SK-N-SH (cell line): ENCODE measurements at regions not wholly inside any gene's neighbourhood (a gene's known extent, or its start where the extent isn't known, plus 50 kb on each side); places are given as distances from the start of the nearest gene placed in this dataset.

Source experiments
- CTCF ChIA-PET: fragments of 300-600, 350-600 bp; formaldehyde crosslinking; extraction: SDS; loops from one replicate; lab custom pipeline; 2021; lab: Yijun Ruan, JAX
- POLR2A ChIA-PET: fragments of 350-600 bp; sonication (Branson Sonifier 250); formaldehyde crosslinking; extraction: SDS; loops from one replicate; lab custom pipeline; 2020; ENCODE audit warnings: antibody characterized with exemption, inconsistent platforms; lab: Yijun Ruan, JAX
- DNase-seq: peaks from one replicate; pipeline ENCODE4 v3.0.0; 2012
- H2AFZ ChIP-seq: fragments of 200-600 bp; sonication (generic); 2 replicates; pipeline ENCODE4 v1.8.1; 2016; ENCODE audit warnings: antibody characterized with exemption, mild to moderate bottlenecking, low read depth
- H3F3A ChIP-seq: fragments of 200-600 bp; sonication (generic); replicated peaks from 2 replicates; pipeline ENCODE3; 2016; ENCODE audit warnings: antibody characterized with exemption, mild to moderate bottlenecking; ENCODE audit not compliant: insufficient read depth
- H3K27ac ChIP-seq, 2 experiments: fragments of 200-500 bp in 1 of 2; fragments of 200-600 bp in 1 of 2; sonication (Bioruptor generic) in 1 of 2; sonication (generic), shearing (Covaris generic) in 1 of 2; 2 replicates each; pipeline versions ENCODE4 v1.5.1 to v1.6.1; 2014 to 2016; ENCODE audit warnings: low read depth in 2 of 2, inconsistent platforms in 1 of 2, low read length in 1 of 2, mild to moderate bottlenecking in 1 of 2, mixed read lengths in 1 of 2
- H3K27me3 ChIP-seq: fragments of 200-600 bp; sonication (generic), shearing (Covaris generic); 2 replicates; pipeline ENCODE4 v1.6.1; 2016; ENCODE audit warnings: mixed run types; ENCODE audit not compliant: insufficient read depth
- H3K36me3 ChIP-seq, 2 experiments: fragments of 200-500 bp in 1 of 2; fragments of 200-600 bp in 1 of 2; sonication (Bioruptor generic) in 1 of 2; sonication (generic) in 1 of 2; replicated peaks in 1 of 2; 2 replicates each; pipeline versions ENCODE3 to v1.5.1; 2014 to 2016; ENCODE audit warnings: low read length in 1 of 2, mild to moderate bottlenecking in 1 of 2; ENCODE audit not compliant: insufficient read depth in 2 of 2, control insufficient read depth in 1 of 2
- H3K4me1 ChIP-seq, 2 experiments: fragments of 200-500 bp in 1 of 2; fragments of 200-600 bp in 1 of 2; sonication (Bioruptor generic) in 1 of 2; sonication (generic), shearing (Covaris generic) in 1 of 2; 2 replicates each; pipeline versions ENCODE4 v1.5.1 to v1.6.1; 2014 to 2016; ENCODE audit warnings: low read depth in 1 of 2, low read length in 1 of 2, mixed run types in 1 of 2; ENCODE audit not compliant: insufficient read depth in 2 of 2, control insufficient read depth in 1 of 2
- H3K4me2 ChIP-seq: fragments of 200-600 bp; sonication (generic), shearing (Covaris generic); 2 replicates; pipeline ENCODE4 v1.6.1; 2017; ENCODE audit warnings: mixed run types
- H3K4me3 ChIP-seq, 2 experiments: fragments of 200-500 bp in 1 of 2; fragments of 200-600 bp in 1 of 2; sonication (Bioruptor generic) in 1 of 2; sonication (generic), shearing (Covaris generic) in 1 of 2; 2 replicates each; pipeline versions ENCODE4 v1.5.1 to v1.8.1; 2014 to 2016; ENCODE audit warnings: low read depth in 2 of 2, inconsistent platforms in 1 of 2, low read length in 1 of 2, mild to moderate bottlenecking in 1 of 2, mixed read lengths in 1 of 2, moderate library complexity in 1 of 2
- H3K79me2 ChIP-seq: fragments of 200-600 bp; sonication (generic); 2 replicates; pipeline ENCODE4 v1.8.1; 2017; ENCODE audit warnings: mild to moderate bottlenecking; ENCODE audit not compliant: insufficient read depth
- H3K9ac ChIP-seq: fragments of 200-600 bp; sonication (generic); 2 replicates; pipeline ENCODE4 v1.6.1; 2017; ENCODE audit warnings: mixed run types
- H3K9me2 ChIP-seq: fragments of 200-600 bp; sonication (generic); 2 replicates; pipeline ENCODE4 v1.6.1; 2017; ENCODE audit warnings: mixed run types
- H3K9me3 ChIP-seq: fragments of 200-600 bp; sonication (generic); 2 replicates; pipeline ENCODE4 v1.6.1; 2017; ENCODE audit warnings: mixed run types, mild to moderate bottlenecking, moderate library complexity
- H4K20me1 ChIP-seq: fragments of 200-600 bp; sonication (generic); 2 replicates; pipeline ENCODE4 v1.6.1; 2017; ENCODE audit warnings: mild to moderate bottlenecking, mixed run types; ENCODE audit not compliant: insufficient read depth
- FOSL2 ChIP-seq: IDR thresholded peaks from 2 replicates; pipeline ENCODE4 v1.4.0; 2012; ENCODE audit warnings: low read depth, mild to moderate bottlenecking, moderate library complexity, borderline replicate concordance
- FOXM1 ChIP-seq: IDR thresholded peaks from 2 replicates; pipeline ENCODE4 v1.4.0; 2012; ENCODE audit warnings: low read depth, mild to moderate bottlenecking
- NRF1 ChIP-seq: IDR thresholded peaks from 2 replicates; pipeline ENCODE4 v1.6.1; 2012; ENCODE audit warnings: low read depth, mild to moderate bottlenecking, low read length
- RFX5 ChIP-seq: IDR thresholded peaks from 2 replicates; pipeline ENCODE4 v1.6.1; 2012; ENCODE audit warnings: mild to moderate bottlenecking, improper control_type of control experiment, low read length
- TAF1 ChIP-seq: IDR thresholded peaks from 2 replicates; pipeline ENCODE4 v1.6.1; 2012; ENCODE audit warnings: low read depth, mild to moderate bottlenecking, low read length, moderate library complexity, borderline replicate concordance
- USF2 ChIP-seq: fragments of 150-350 bp; IDR thresholded peaks from 2 replicates; pipeline ENCODE4 v1.6.1; 2017; ENCODE audit warnings: antibody characterized with exemption, low read length, low read depth, borderline replicate concordance
- ZBTB33 ChIP-seq: IDR thresholded peaks from 2 replicates; pipeline ENCODE4 v1.4.0; 2012; ENCODE audit warnings: low read depth, borderline replicate concordance
- WGBS: methylation state at CpG from one replicate; pipeline ENCODE4 v1.1.6; 2017; ENCODE audit warnings: low lambda C conversion rate; 5-methylcytosine and 5-hydroxymethylcytosine counted together

DNA sequence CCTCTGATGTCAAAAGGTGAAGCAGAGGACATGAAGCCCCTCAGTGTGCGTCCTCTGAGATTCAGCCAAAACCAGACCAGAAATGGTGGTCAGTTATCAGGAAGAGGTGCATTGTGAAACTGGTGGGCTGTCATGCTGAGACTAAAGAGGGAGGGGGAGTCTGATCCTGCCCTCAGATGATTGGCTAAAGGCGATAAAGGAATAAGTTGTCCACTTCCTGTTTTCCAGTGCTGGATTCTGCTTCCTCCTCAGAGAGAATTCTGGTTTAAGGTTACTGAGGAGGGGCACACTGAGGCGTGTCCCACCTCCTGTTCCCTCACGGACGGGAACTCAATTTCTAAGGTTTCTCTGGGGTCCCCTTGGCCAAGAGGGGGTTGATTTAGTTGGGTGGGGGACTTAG, 97.0 kb upstream of the UBE3A start:
- Histone ChIP-seq H3K27ac (no peak overlapping the region), H3K4me2 (no peak overlapping the region), H3K79me2 (no peaks in the 10 kb centered on the region), H3K9me3 (no peaks in the 10 kb centered on the region), H3K4me1 (no peaks in the 10 kb centered on the region), H3K9me2 (no peaks in the 10 kb centered on the region), H2AFZ (no peak overlapping the region), H3K9ac (no peak overlapping the region), H3K36me3 (no peaks in the 10 kb centered on the region), H3K27me3 (no peaks in the 10 kb centered on the region), H3F3A (no peaks in the 10 kb centered on the region), H3K4me3 (no peak overlapping the region), H4K20me1 (no peaks in the 10 kb centered on the region)
- ChIA-PET POLR2A (no interaction called here), CTCF (interaction anchor here (1.0 kb wide), 2 partner anchors 174 to 208 kb away, joined by 3 read pairs; no protein-coding TSS in a partner anchor)
- 64% methylated on average over 5 of the region's 5 CpGs for WGBS
- no peak for DNase-seq
- no peak for TF ChIP-seq FOXM1
- TF ChIP-seq TAF1: no peak
- TF ChIP-seq USF2: no peak
- TF ChIP-seq FOSL2: no peak

- H4K20me1 ChIP-seq: no peaks in the 10 kb centered on the region
- ChIA-PET POLR2A (no interaction called here), CTCF (interaction anchor here (2.5 kb wide), 1 partner anchor 26 kb away, joined by 6 read pairs; no protein-coding TSS in a partner anchor)
- DNase-seq: no peak
- no peak overlapping the region for H2AFZ ChIP-seq
- H3K36me3 ChIP-seq: no peaks in the 10 kb centered on the region
- no peaks in the 10 kb centered on the region for H3K9me2 ChIP-seq
- no peaks in the 10 kb centered on the region for H3K4me1 ChIP-seq
- H3K27me3 ChIP-seq: no peaks in the 10 kb centered on the region
- H3K4me2 ChIP-seq: no peak overlapping the region
- no peaks in the 10 kb centered on the region for H3K9me3 ChIP-seq
- H3F3A ChIP-seq: no peaks in the 10 kb centered on the region
- 62% methylated on average over 6 of the region's 6 CpGs for WGBS
- H3K27ac ChIP-seq: no peak overlapping the region
- no peak overlapping the region for H3K9ac ChIP-seq
- no peaks in the 10 kb centered on the region for H3K79me2 ChIP-seq
- no peak overlapping the region for H3K4me3 ChIP-seq
- no peak for TF ChIP-seq RFX5
- TF ChIP-seq NRF1: no peak
- no peak for TF ChIP-seq ZBTB33
- TF ChIP-seq TAF1: no peak
These were observed 95.5 kb upstream of the UBE3A start for GRCh38 chr15:25534293-25534692.
